ENCODE measurements at regions not wholly inside any gene's neighbourhood (a gene's known extent, or its start where the extent isn't known, plus 50 kb on each side); places are given as distances from the start of the nearest gene placed in this dataset.

- no peak for DNase-seq
- TF ChIP-seq CTCF (IDR thresholded peaks at IDR 0.05; ENCODE audit: low read depth, low read length, missing control alignments), result no peak
- in situ Hi-C loops (cut with HindIII; ENCODE audit: low pct_ligation_motif_present, low sequenced_read_pairs), result no loop called here
- Histone ChIP-seq H3K27ac (no peak overlapping the region), H3K27me3 (replicated peaks) (no peaks in the 10 kb centered on the region), H3K36me3 (replicated peaks) (no peaks in the 10 kb centered on the region), H3K4me3 (ENCODE audit: low read depth, low read length) (no peak overlapping the region)
Observed at GRCh38 chr5:5704352-5704751, 281.9 kb downstream of the ICE1 start.

- Histone ChIP-seq H3K27me3 (replicated peaks) (no peaks in the 10 kb centered on the region), H3K36me3 (replicated peaks) (no peaks in the 10 kb centered on the region), H3K4me3 (ENCODE audit: low read depth, low read length) (no peak overlapping the region), H3K27ac (no peak overlapping the region)
- in situ Hi-C loops (cut with HindIII; ENCODE audit: low pct_ligation_motif_present, low sequenced_read_pairs), result no loop called here
- no peak for TF ChIP-seq CTCF (IDR thresholded peaks at IDR 0.05; ENCODE audit: low read depth, low read length, missing control alignments)
- DNase-seq, result no peak
Observed at GRCh38 chr5:5702934-5703333, 280.5 kb downstream of the ICE1 start.

- no peak for DNase-seq
- no peaks in the 10 kb centered on the region for H3K27me3 ChIP-seq (replicated peaks)
- no peak overlapping the region for H3K4me3 ChIP-seq (ENCODE audit: low read depth, low read length)
- no peak overlapping the region for H3K27ac ChIP-seq
- no peaks in the 10 kb centered on the region for H3K36me3 ChIP-seq (replicated peaks)
- TF ChIP-seq CTCF (IDR thresholded peaks at IDR 0.05; ENCODE audit: low read depth, low read length, missing control alignments), result no peak
- in situ Hi-C loops (cut with HindIII; ENCODE audit: low pct_ligation_motif_present, low sequenced_read_pairs), result no loop called here
Observed at GRCh38 chr5:5700549-5700948, 278.1 kb downstream of the ICE1 start.

GRCh38 chr5:5699062-5699461, 276.6 kb downstream of the ICE1 start:
- in situ Hi-C loops (cut with HindIII; ENCODE audit: low pct_ligation_motif_present, low sequenced_read_pairs), result no loop called here
- no peaks in the 10 kb centered on the region for H3K36me3 ChIP-seq (replicated peaks)
- no peaks in the 10 kb centered on the region for H3K27me3 ChIP-seq (replicated peaks)
- DNase-seq, result no peak
- TF ChIP-seq CTCF (IDR thresholded peaks at IDR 0.05; ENCODE audit: low read depth, low read length, missing control alignments), result no peak
- H3K27ac ChIP-seq, result no peak overlapping the region
- no peak overlapping the region for H3K4me3 ChIP-seq (ENCODE audit: low read depth, low read length)

- H3K27me3 ChIP-seq (replicated peaks), result no peaks in the 10 kb centered on the region
- H3K36me3 ChIP-seq (replicated peaks), result no peaks in the 10 kb centered on the region
- no peak for TF ChIP-seq CTCF (IDR thresholded peaks at IDR 0.05; ENCODE audit: low read depth, low read length, missing control alignments)
- in situ Hi-C loops (cut with HindIII; ENCODE audit: low pct_ligation_motif_present, low sequenced_read_pairs), result no loop called here
- no peak overlapping the region for H3K27ac ChIP-seq
- H3K4me3 ChIP-seq (ENCODE audit: low read depth, low read length), result no peak overlapping the region
- DNase-seq, result no peak
Observed at GRCh38 chr5:5695266-5695665, 272.8 kb downstream of the ICE1 start.

GRCh38 chr5:5688925-5689310, 266.4 kb downstream of the ICE1 start:
- in situ Hi-C loops (cut with HindIII; ENCODE audit: low pct_ligation_motif_present, low sequenced_read_pairs), result no loop called here
- no peak for TF ChIP-seq CTCF (IDR thresholded peaks at IDR 0.05; ENCODE audit: low read depth, low read length, missing control alignments)

More at GRCh38 chr5:5688925-5689310, 266.4 kb downstream of the ICE1 start:
- no peaks in the 10 kb centered on the region for H3K36me3 ChIP-seq (replicated peaks)
- H3K27me3 ChIP-seq (replicated peaks), result no peaks in the 10 kb centered on the region
- no peak overlapping the region for H3K4me3 ChIP-seq (ENCODE audit: low read depth, low read length)
- DNase-seq, result no peak
- no peak overlapping the region for H3K27ac ChIP-seq
